Pancreas (tissue), 10 donors: ENCODE measurements at regions not wholly inside any gene's neighbourhood (a gene's known extent, or its start where the extent isn't known, plus 50 kb on each side); places are given as distances from the start of the nearest gene placed in this dataset.
"Not testable (repeated sequence)": the region's sequence is repeated elsewhere in the genome, so short reads cannot be mapped to it uniquely, and the experiment has no call there.

Experiments
- ATAC-seq, 4 donors: fragments of 200-7000 bp; cut with Tn5 transposase; one replicate each; pipeline versions ENCODE4 v1.8.0 to v1.9.1; 2020; ENCODE audit warnings: mild to moderate bottlenecking in 4 of 4, moderate library complexity in 4 of 4
- DNase-seq, 6 donors: peaks; one replicate each; pipeline ENCODE4 v3.0.0-alpha.2; 2020
- FAIRE-seq: peaks from 2 replicates; lab custom pipeline; 2012; peaks lifted over from hg19 to GRCh38; lab: Jason Lieb, UNC
- H3K27ac ChIP-seq, 4 donors: fragments of 200-600 bp; sonication (generic); 1 replicate in 3 of 4; 2 replicates in 1 of 4; pipeline versions ENCODE4 v1.5.0 to v1.8.0; 2020
- H3K27me3 ChIP-seq, 4 donors: fragments of 200-600 bp; one replicate each; pipeline ENCODE4 v1.8.0; 2021
- H3K36me3 ChIP-seq, 3 donors: fragments of 200-600 bp; sonication (generic) in 1 of 3; one replicate each; pipeline versions ENCODE4 v1.5.0 to v1.8.0; 2020 to 2021
- H3K4me1 ChIP-seq, 3 donors: fragments of 200-600 bp; one replicate each; pipeline ENCODE4 v1.8.0; 2021
- H3K4me3 ChIP-seq, 4 donors: fragments of 200-600 bp; sonication (generic) in 2 of 4; one replicate each; pipeline versions ENCODE4 v1.5.0 to v1.8.0; 2020 to 2021
- H3K9me3 ChIP-seq, 4 donors: fragments of 200-600 bp; one replicate each; pipeline ENCODE4 v1.8.0; 2021
- WGBS, 2 donors: extraction: QIAGEN DNeasy Blood & Tissue Kit; methylation state at CpG; one replicate each; pipeline ENCODE4 v1.1.7; 2013; 5-methylcytosine and 5-hydroxymethylcytosine counted together
- intact Hi-C, 3 donors: fragments of 100-400 bp; cut with DNase I; formaldehyde crosslinking; loops; one replicate each; pipeline versions ENCODE4 v1.11.1 to v1.14.2; 2022
- TF ChIP-seq, protein P1 (sequence below), 4 donors: fragments of 200-600 bp; sonication (generic) in 3 of 4; IDR thresholded peaks; one replicate each; pipeline versions ENCODE4 v1.5.0 to v1.8.0; 2021; ENCODE audit warnings: antibody characterized with exemption in 4 of 4
- donor health status: healthy with polysubstance abuse.
- donor health status: DM: no; HTN: no; CAD: no; lungs with moderate emphysema.
- donor health status: DM: no; HTN: no; CAD: no.
- donor health status: control.
- donor health status: control.
- donor health status: Bipolar disorder and iron deficiency.
- donor health status: DM: yes; HTN: yes; CAD: no.
- donor health status: DM: no; HTN: no; CAD: no.
- donor health status: DM: no; HTN: no; CAD: no.
- donor health status: DM: yes; HTN: yes; CAD: no.

DNA sequence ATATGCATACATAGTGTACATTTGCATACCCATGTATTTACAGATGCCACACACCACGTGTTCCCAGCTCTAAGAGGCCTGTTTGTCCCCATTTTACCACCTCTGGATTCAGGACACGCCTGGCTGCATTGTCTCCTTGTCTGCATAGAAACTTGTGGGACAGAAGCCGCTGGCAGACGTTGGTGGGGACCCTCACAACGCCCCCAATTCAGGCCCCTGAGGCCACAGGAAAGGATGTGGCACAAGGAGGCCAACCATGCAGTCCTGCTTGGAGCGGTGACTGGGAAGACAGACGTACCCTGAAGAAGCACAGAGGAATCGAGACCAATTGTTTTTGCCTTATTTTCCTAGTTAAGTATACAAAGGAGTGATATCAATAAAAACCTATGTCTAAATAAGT is 96.1 kb downstream of the ANKRD10 start:
- 67 to 79% methylated on average over 8 of the region's 8 CpGs for WGBS, 2 donors
- TF ChIP-seq, protein P1, sequence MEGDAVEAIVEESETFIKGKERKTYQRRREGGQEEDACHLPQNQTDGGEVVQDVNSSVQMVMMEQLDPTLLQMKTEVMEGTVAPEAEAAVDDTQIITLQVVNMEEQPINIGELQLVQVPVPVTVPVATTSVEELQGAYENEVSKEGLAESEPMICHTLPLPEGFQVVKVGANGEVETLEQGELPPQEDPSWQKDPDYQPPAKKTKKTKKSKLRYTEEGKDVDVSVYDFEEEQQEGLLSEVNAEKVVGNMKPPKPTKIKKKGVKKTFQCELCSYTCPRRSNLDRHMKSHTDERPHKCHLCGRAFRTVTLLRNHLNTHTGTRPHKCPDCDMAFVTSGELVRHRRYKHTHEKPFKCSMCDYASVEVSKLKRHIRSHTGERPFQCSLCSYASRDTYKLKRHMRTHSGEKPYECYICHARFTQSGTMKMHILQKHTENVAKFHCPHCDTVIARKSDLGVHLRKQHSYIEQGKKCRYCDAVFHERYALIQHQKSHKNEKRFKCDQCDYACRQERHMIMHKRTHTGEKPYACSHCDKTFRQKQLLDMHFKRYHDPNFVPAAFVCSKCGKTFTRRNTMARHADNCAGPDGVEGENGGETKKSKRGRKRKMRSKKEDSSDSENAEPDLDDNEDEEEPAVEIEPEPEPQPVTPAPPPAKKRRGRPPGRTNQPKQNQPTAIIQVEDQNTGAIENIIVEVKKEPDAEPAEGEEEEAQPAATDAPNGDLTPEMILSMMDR (IDR thresholded peaks at IDR 0.05) = no peak

DNA sequence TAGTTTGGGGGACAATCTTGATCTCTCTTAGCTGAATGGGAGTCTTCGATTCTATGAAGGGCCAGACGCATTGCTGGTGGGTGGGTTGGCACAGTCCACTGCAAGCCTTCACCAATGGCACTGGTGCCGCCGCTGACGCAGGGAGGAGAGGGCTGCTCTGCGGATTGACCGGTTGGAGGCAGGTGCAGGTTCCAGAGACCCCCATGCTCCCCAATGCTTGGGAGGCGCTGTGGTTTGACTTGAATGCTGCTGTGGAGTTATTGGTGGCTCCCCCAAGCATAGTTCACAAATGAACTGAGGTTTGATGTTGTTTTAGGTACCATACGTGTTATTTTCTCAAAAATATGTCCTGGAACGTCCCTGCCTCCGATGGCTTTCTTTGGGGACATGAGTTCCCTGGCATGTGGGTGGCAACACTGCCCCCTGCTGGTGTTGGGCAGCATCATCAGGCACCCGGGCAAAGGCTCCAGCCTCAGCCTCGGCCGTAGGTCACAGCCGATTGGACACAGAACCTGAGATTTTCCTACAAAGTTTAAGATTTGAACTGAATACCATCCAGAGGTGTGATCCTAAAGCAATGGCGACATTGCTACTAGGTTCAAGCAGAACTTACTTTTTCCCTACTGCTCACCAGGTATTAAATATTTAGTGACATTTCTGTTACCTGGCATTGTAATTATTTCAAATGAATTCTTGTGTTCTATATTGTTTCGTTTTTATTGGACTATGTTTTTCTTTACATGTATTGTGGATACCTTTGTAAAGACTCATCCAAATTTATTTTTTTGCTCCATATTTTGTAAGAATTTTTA is 95.5 kb downstream of the ANKRD10 start:
- H3K36me3 ChIP-seq = no peaks in the 10 kb centered on the region
- no peak overlapping the region for H3K27ac ChIP-seq
- TF ChIP-seq, protein P1 (IDR thresholded peaks at IDR 0.05) = peak; percentile 96 to 98 (median 98)
- H3K4me1 ChIP-seq = no peaks in the 10 kb centered on the region
- H3K4me3 ChIP-seq = no peak overlapping the region
- WGBS, 2 donors = 24 to 29% methylated on average over 17 of the region's 17 CpGs
- DNase-seq = peak; percentile 52 to 90 (median 79)
- FAIRE-seq = peak; percentile 20
- peak; percentile 96 to 100 (median 98) for ATAC-seq
- intact Hi-C loops = loop anchor here in 2 of 3 donors (5.0 to 10.0 kb wide), 2 partner anchors 222 to 225 kb away; no protein-coding TSS in a partner anchor
- H3K9me3 ChIP-seq = no peaks in the 10 kb centered on the region
- no peaks in the 10 kb centered on the region for H3K27me3 ChIP-seq

More for the DNA sequence above, 96.1 kb downstream of the ANKRD10 start:
- ATAC-seq = no peak
- FAIRE-seq = no peak
- intact Hi-C loops = loop anchor here in 1 of 3 donors (10.0 kb wide), 1 partner anchor 224 kb away; no protein-coding TSS in a partner anchor
- DNase-seq = no peak
- Histone ChIP-seq H3K9me3 (no peaks in the 10 kb centered on the region), H3K4me3 (no peak overlapping the region), H3K4me1 (no peaks in the 10 kb centered on the region), H3K27ac (no peak overlapping the region), H3K36me3 (no peaks in the 10 kb centered on the region), H3K27me3 (no peaks in the 10 kb centered on the region)

DNA sequence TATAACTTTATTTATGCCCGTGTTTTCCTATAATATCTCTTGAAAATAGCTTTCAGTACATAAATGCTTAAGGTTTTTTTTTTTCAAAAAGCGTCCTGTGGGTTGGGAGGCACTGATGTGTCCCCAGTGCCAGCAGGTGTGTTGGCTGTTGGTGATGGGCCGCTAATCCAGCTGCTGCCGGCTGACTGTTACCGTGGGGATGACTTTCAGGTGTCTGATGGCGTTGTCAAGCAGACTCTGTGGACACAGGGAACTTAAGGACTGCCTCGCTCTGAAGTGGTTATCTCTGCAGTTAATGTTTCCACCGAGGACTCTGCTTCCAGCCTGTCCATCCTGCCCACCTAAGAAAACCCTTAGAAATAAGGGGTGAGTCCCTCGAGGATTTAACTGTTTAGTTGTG is 94.5 kb downstream of the ANKRD10 start:
- 52 to 57% methylated on average over 9 of the region's 9 CpGs for WGBS, 2 donors
- intact Hi-C loops = loop anchor here in 1 of 3 donors (5.0 kb wide), 1 partner anchor 223 kb away; no protein-coding TSS in a partner anchor
- TF ChIP-seq, protein P1 (IDR thresholded peaks at IDR 0.05) = no peak

DNA sequence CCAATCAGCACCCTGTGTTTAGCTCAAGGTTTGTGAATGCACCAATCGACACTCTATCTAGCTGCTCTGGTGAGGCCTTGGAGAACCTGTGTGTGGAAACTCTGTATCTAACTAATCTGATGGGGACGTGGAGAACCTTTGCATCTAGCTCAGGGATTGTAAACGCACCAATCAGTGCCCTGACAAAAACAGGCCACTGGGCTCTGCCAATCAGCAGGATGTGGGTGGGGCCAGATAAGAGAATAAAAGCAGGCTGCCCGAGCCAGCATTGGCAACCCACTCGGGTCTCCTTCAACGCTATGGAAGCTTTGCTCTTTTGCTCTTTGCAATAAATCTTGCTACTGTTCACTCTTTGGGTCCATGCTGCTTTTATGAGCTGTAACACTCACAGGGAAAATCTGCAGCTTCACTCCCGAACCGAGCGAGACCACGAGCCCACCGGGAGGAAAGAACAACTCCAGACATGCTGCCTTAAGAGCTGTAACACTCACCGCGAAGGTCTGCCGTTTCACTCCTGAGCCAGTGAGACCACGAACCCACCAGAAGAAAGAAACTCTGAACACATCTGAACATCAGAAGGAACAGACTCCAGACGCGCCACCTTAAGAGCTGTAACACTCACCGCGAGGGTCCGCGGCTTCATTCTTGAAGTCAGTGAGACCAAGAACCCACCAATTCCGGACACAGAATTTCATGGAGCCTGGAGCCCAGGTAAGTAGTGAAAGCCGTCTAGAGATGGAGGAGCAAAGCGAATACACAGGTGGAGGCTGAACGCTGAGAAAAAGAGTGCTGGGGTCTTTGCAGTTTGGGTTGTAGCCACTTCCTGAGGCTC is 92.8 kb downstream of the ANKRD10 start:
- not testable (repeated sequence) for H3K9me3 ChIP-seq, ATAC-seq, DNase-seq, H3K4me3 ChIP-seq, H3K27ac ChIP-seq, H3K4me1 ChIP-seq, FAIRE-seq, H3K36me3 ChIP-seq, H3K27me3 ChIP-seq
- WGBS, 2 donors = 83 to 84% methylated on average over 25 of the region's 25 CpGs
- intact Hi-C loops = loop anchor here in 1 of 3 donors (5.0 kb wide), 1 partner anchor 225 kb away; no protein-coding TSS in a partner anchor

More for the DNA sequence above, 94.5 kb downstream of the ANKRD10 start:
- Histone ChIP-seq H3K9me3 (no peaks in the 10 kb centered on the region), H3K27ac (no peak overlapping the region), H3K4me3 (no peak overlapping the region), H3K27me3 (no peaks in the 10 kb centered on the region), H3K36me3 (no peaks in the 10 kb centered on the region), H3K4me1 (no peaks in the 10 kb centered on the region)
- ATAC-seq = peak in 2 of 4 donors; percentile 29 to 70
- FAIRE-seq = no peak
- no peak for DNase-seq

DNA sequence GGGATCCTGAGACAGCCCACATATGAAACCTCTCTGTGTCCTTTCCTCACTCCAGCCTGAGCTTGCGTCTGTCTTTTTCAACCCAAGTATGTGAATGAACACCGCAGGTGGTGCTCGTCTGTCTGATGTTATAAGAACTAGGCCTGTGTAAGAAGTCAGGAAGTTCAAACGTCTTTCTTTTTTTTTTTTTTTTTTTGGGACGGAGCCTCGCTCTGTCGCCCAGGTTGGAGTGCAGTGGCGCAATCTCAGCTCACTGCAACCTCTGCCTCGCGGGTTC is 92.3 kb downstream of the ANKRD10 start:
- Histone ChIP-seq H3K4me3 (no peak overlapping the region), H3K9me3 (no peaks in the 10 kb centered on the region), H3K4me1 (no peaks in the 10 kb centered on the region), H3K27ac (no peak overlapping the region), H3K27me3 (no peaks in the 10 kb centered on the region), H3K36me3 (no peaks in the 10 kb centered on the region)
- 77 to 80% methylated on average over 4 to 7 of the region's 10 CpGs for WGBS, 2 donors
- intact Hi-C loops = loop anchor here in 1 of 3 donors (5.0 kb wide), 1 partner anchor 225 kb away; no protein-coding TSS in a partner anchor
- DNase-seq (no peak), FAIRE-seq (no peak), ATAC-seq (no peak)
- TF ChIP-seq, protein P1 (IDR thresholded peaks at IDR 0.05) = no peak
